Fibroblast of pulmonary artery (primary cell): ENCODE measurements at regions not wholly inside any gene's neighbourhood (a gene's known extent, or its start where the extent isn't known, plus 50 kb on each side); places are given as distances from the start of the nearest gene placed in this dataset.
A peak's percentile ranks its signal among the peaks of the same experiment; 100 is the strongest.

Experiments used
- DNase-seq: peaks from one replicate; pipeline ENCODE4 v3.0.0-alpha.2; 2010; ENCODE audit warnings: low read depth
- H3K4me3 ChIP-seq: replicated peaks from 2 replicates; pipeline ENCODE4 v1.5.1; 2011; ENCODE audit warnings: low read depth, mild to moderate bottlenecking, control low read depth, low read length, moderate library complexity
- CTCF ChIP-seq: IDR thresholded peaks from 2 replicates; pipeline ENCODE4 v1.5.1; 2011; ENCODE audit warnings: mild to moderate bottlenecking, control low read depth, low read length, inconsistent platforms; ENCODE audit errors: missing control alignments

GRCh38 chr13:96899946-96900345 is 94.3 kb downstream of the OXGR1 start:
- H3K4me3 ChIP-seq: no peak overlapping the region
- no peak for DNase-seq
- no peak for TF ChIP-seq CTCF

GRCh38 chr13:96898646-96899254 is 95.5 kb downstream of the OXGR1 start:
- no peak overlapping the region for H3K4me3 ChIP-seq
- no peak for TF ChIP-seq CTCF
- no peak for DNase-seq

GRCh38 chr13:96898212-96898611 is 96.1 kb downstream of the OXGR1 start:
- no peak for TF ChIP-seq CTCF
- no peak overlapping the region for H3K4me3 ChIP-seq
- peak; percentile 1 for DNase-seq
